Uterus (tissue), 3 donors: ENCODE measurements at regions not wholly inside any gene's neighbourhood (a gene's known extent, or its start where the extent isn't known, plus 50 kb on each side); places are given as distances from the start of the nearest gene placed in this dataset.

ENCODE experiments used
- DNase-seq, 2 donors: peaks; one replicate each; pipeline ENCODE4 v3.0.0-alpha.2; 2019 to 2020
- H3K27ac ChIP-seq, 2 donors: fragments of 200-600 bp; sonication (generic); 1 replicate in 1 of 2; 2 replicates in 1 of 2; pipeline ENCODE4 v1.5.1; 2016 to 2018
- H3K27me3 ChIP-seq, 2 donors: fragments of 200-600 bp; sonication (generic); one replicate each; pipeline ENCODE4 v1.5.1; 2018 to 2019; ENCODE audit warnings: control low read depth in 1 of 2
- H3K36me3 ChIP-seq, 2 donors: fragments of 200-600 bp; sonication (generic); one replicate each; pipeline ENCODE4 v1.5.1; 2019; ENCODE audit warnings: control low read depth in 1 of 2
- H3K4me1 ChIP-seq, 2 donors: fragments of 200-600 bp; sonication (generic); one replicate each; pipeline ENCODE4 v1.5.1; 2018 to 2019; ENCODE audit warnings: control low read depth in 1 of 2
- H3K4me3 ChIP-seq, 2 donors: fragments of 200-600 bp; sonication (generic); 1 replicate in 1 of 2; 2 replicates in 1 of 2; pipeline ENCODE4 v1.5.1; 2018 to 2019; ENCODE audit warnings: mild to moderate bottlenecking in 1 of 2
- H3K9me3 ChIP-seq, 2 donors: fragments of 200-600 bp; sonication (generic); one replicate each; pipeline ENCODE4 v1.5.1; 2019; ENCODE audit warnings: control low read depth in 1 of 2
- CTCF ChIP-seq, 4 experiments: fragments of 200-600 bp in 2 of 4; fragments of 450-650 bp in 2 of 4; sonication (generic) in 2 of 4; IDR thresholded peaks; one replicate each; pipeline ENCODE4 v1.5.1; 2016 to 2019; ENCODE audit warnings: antibody characterized with exemption in 4 of 4, mild to moderate bottlenecking in 2 of 4, moderate library complexity in 1 of 4
- POLR2A ChIP-seq, 2 donors: fragments of 450-650 bp; IDR thresholded peaks; one replicate each; pipeline ENCODE4 v1.6.1; 2016; ENCODE audit warnings: antibody characterized with exemption in 2 of 2, mild to moderate bottlenecking in 1 of 2, moderate library complexity in 1 of 2
- intact Hi-C: fragments of 100-400 bp; cut with DNase I; formaldehyde crosslinking; loops from one replicate; pipeline ENCODE4 v1.15.1; 2023; ENCODE audit warnings: low total_unique reads
- donor health status: DM: yes; HTN: yes; CAD: no.

- H3K27me3 ChIP-seq: no peaks in the 10 kb centered on the region
- no peaks in the 10 kb centered on the region for H3K36me3 ChIP-seq
- no peak overlapping the region for H3K4me3 ChIP-seq
- no peaks in the 10 kb centered on the region for H3K9me3 ChIP-seq
- no peaks in the 10 kb centered on the region for H3K4me1 ChIP-seq
- no peak overlapping the region for H3K27ac ChIP-seq
- intact Hi-C loops: no loop called here
- TF ChIP-seq CTCF (IDR thresholded peaks at IDR 0.05): no peak
- DNase-seq: no peak
Observed at GRCh38 chr2:117635481-117635880, 179.0 kb upstream of the DDX18 start.

GRCh38 chr2:117639401-117639800 lies 175.1 kb upstream of the DDX18 start:
- no peaks in the 10 kb centered on the region for H3K27me3 ChIP-seq
- no peak for DNase-seq
- H3K27ac ChIP-seq: no peak overlapping the region
- TF ChIP-seq POLR2A (IDR thresholded peaks at IDR 0.05): no peak
- no peak for TF ChIP-seq CTCF (IDR thresholded peaks at IDR 0.05)
- H3K9me3 ChIP-seq: no peaks in the 10 kb centered on the region
- intact Hi-C loops: no loop called here
- H3K4me3 ChIP-seq: no peak overlapping the region
- H3K4me1 ChIP-seq: no peaks in the 10 kb centered on the region
- H3K36me3 ChIP-seq: no peaks in the 10 kb centered on the region

- intact Hi-C loops: no loop called here
- Histone ChIP-seq H3K27ac (no peak overlapping the region), H3K4me1 (no peaks in the 10 kb centered on the region), H3K9me3 (no peaks in the 10 kb centered on the region), H3K4me3 (no peak overlapping the region), H3K27me3 (no peaks in the 10 kb centered on the region), H3K36me3 (no peaks in the 10 kb centered on the region)
- TF ChIP-seq CTCF (IDR thresholded peaks at IDR 0.05) (no peak), POLR2A (IDR thresholded peaks at IDR 0.05) (no peak)
- no peak for DNase-seq
Observed at GRCh38 chr2:117644403-117644802, 170.1 kb upstream of the DDX18 start.

- H3K4me1 ChIP-seq: no peaks in the 10 kb centered on the region
- intact Hi-C loops: no loop called here
Observed at GRCh38 chr2:117645458-117645857, 169.0 kb upstream of the DDX18 start.

GRCh38 chr2:117646099-117646498 lies 168.4 kb upstream of the DDX18 start:
- TF ChIP-seq POLR2A (IDR thresholded peaks at IDR 0.05) (no peak), CTCF (IDR thresholded peaks at IDR 0.05) (no peak)
- H3K27me3 ChIP-seq: no peaks in the 10 kb centered on the region
- DNase-seq: no peak
- no peak overlapping the region for H3K27ac ChIP-seq
- H3K4me3 ChIP-seq: no peak overlapping the region
- intact Hi-C loops: no loop called here
- no peaks in the 10 kb centered on the region for H3K4me1 ChIP-seq
- H3K36me3 ChIP-seq: no peaks in the 10 kb centered on the region
- no peaks in the 10 kb centered on the region for H3K9me3 ChIP-seq

More at GRCh38 chr2:117645458-117645857, 169.0 kb upstream of the DDX18 start:
- H3K9me3 ChIP-seq: no peaks in the 10 kb centered on the region
- TF ChIP-seq CTCF (IDR thresholded peaks at IDR 0.05): no peak
- H3K27ac ChIP-seq: no peak overlapping the region
- H3K4me3 ChIP-seq: no peak overlapping the region
- no peak for DNase-seq
- H3K27me3 ChIP-seq: no peaks in the 10 kb centered on the region
- no peaks in the 10 kb centered on the region for H3K36me3 ChIP-seq
